ENCODE measurements at regions not wholly inside any gene's neighbourhood (a gene's known extent, or its start where the extent isn't known, plus 50 kb on each side); places are given as distances from the start of the nearest gene placed in this dataset.

DNA sequence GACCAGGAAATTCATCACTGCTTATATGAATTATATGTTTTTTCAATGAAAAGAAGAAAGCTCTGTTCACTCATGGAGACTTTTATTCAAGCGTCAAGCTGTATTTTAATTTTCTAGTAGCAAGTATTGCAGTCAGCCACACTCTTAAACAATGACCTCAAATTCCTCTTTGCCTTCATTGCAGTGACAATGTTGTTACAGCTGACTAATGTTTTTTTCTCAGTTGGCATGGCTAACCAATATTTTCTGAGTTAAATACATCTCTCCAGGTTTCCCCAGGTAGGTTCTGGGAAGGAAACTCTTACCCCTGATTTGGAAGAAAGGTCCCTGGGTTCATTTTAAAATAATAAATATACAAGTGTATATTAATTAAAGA is 241.5 kb downstream of the WDR11 start:
- 0 out of 2 replicates have a peak, but pooled peaks cover 1% of the 10 kb centered on the region for H3K9me3 ChIP-seq (replicated peaks)
- H3K4me3 ChIP-seq = no peak overlapping the region
- no peaks in the 10 kb centered on the region for H3K4me1 ChIP-seq (replicated peaks)
- no peak for DNase-seq (ENCODE audit: low read depth in 1 of 2, low spot score in 2 of 2)
- H3K27ac ChIP-seq = 0 out of 2 replicates have a peak overlapping the region, but pooled peaks have one; percentile 19
- no peaks in the 10 kb centered on the region for H3K27me3 ChIP-seq (replicated peaks)
- H3K36me3 ChIP-seq = no peaks in the 10 kb centered on the region

DNA sequence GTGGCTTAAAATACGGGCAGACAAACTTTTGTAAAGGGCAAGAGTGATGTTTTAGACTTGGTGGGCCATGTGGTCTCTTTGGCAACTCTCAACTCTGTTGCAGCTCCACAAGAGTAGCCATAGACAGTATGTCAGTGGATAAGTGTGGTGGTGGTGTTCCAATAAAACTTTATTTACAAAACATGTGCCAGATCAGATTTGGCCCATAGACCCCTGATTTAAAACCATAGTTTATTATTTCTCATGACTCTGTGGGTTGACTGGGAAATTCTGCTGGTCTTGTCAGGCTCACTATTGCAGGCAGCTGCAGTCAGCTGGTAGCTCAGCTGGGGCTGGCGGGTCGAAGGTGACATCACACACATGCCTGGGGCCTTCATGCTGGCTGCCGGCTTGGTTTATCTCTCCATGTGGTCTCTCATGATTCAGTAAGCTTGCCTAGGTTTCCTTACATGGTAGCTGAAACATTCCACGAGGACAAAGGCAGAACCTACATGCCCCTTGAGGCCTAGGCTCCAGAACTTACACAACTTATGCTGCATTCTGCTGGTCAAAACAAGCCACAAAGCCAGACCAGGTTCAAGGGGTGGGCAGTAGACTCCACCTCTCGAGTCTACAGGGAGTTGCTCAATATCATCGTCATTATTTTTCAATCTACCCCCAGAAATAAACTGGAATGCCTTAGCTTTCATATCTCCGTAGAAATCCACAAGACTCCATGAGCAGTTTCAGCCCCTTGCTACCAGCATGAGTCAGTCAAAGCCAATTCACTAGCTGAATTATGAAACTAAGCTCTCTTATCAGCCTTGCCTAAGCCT is 245.7 kb downstream of the WDR11 start:
- H3K4me1 ChIP-seq (replicated peaks) = no peaks in the 10 kb centered on the region
- peaks cover 6% of the 10 kb centered on the region for H3K9me3 ChIP-seq (replicated peaks)
- H3K27ac ChIP-seq = no peak overlapping the region
- H3K4me3 ChIP-seq = no peak overlapping the region
- H3K36me3 ChIP-seq = no peaks in the 10 kb centered on the region
- no peak for DNase-seq (ENCODE audit: low read depth in 1 of 2, low spot score in 2 of 2)
- H3K27me3 ChIP-seq (replicated peaks) = no peaks in the 10 kb centered on the region

DNA sequence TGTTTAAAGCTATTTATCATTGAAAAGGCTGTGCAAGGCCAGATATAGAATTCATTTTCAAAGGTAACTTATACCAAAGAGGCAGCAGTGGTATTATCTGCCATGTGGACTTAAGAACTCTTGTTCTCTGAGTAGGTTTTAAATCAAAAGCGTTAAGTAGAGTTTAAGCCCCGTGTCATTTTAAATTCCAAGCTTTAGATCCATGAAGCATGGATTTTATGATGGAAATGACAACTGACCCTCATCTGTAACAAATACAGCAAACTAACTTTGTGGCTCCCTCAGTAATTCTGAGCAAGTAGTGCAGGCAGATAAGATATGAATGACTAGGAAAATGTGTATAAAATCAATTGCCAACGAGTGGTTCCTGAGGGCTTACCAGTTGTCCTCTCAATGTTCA is 247.0 kb downstream of the WDR11 start:
- H3K27me3 ChIP-seq (replicated peaks) = no peaks in the 10 kb centered on the region
- no peaks in the 10 kb centered on the region for H3K36me3 ChIP-seq
- H3K9me3 ChIP-seq (replicated peaks) = peaks cover 6% of the 10 kb centered on the region
- DNase-seq (ENCODE audit: low read depth in 1 of 2, low spot score in 2 of 2) = no peak
- no peak overlapping the region for H3K4me3 ChIP-seq
- no peak overlapping the region for H3K27ac ChIP-seq
- no peaks in the 10 kb centered on the region for H3K4me1 ChIP-seq (replicated peaks)

DNA sequence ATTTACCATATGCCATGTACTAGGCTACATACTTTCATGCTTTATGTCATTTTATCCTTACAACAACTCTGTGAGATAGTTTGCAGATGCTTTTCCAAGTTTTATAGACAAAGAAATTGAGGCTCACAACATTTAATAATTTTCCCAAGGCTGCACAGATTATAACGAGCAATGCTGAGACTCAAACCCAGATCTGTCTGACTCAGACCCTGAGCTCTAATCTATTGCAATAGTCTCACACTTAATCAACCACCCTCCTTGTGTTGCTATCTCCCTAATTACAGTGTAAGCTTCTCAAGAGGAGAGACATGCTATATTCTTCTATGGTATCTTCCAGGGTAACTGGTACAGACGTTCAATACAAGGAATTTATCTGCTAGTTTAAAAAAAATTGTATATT is 247.6 kb downstream of the WDR11 start:
- Histone ChIP-seq H3K27ac (no peak overlapping the region), H3K27me3 (replicated peaks) (no peaks in the 10 kb centered on the region), H3K4me3 (no peak overlapping the region), H3K4me1 (replicated peaks) (no peaks in the 10 kb centered on the region), H3K9me3 (replicated peaks) (peaks cover 6% of the 10 kb centered on the region), H3K36me3 (no peaks in the 10 kb centered on the region)
- DNase-seq (ENCODE audit: low read depth in 1 of 2, low spot score in 2 of 2) = no peak

DNA sequence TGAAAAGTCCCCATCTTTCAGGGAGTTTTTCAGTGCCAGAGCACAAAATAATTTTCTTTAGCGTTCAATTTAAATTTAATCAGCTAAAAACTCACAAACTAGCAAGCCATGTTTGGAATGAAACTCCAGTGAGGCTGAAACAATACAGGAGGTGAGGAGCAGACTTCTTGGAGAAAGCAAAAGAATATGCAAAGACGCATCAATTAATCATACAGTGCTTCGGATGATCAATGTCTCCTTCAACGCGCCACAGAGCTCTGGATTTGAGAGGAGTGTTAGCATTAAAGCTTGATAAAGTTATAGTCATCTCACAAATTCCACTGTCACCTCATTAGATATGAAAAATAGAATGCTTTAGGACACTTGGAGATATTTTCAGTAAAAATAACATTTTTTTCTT is 248.0 kb downstream of the WDR11 start:
- no peak for DNase-seq (ENCODE audit: low read depth in 1 of 2, low spot score in 2 of 2)
- no peaks in the 10 kb centered on the region for H3K4me1 ChIP-seq (replicated peaks)

DNA sequence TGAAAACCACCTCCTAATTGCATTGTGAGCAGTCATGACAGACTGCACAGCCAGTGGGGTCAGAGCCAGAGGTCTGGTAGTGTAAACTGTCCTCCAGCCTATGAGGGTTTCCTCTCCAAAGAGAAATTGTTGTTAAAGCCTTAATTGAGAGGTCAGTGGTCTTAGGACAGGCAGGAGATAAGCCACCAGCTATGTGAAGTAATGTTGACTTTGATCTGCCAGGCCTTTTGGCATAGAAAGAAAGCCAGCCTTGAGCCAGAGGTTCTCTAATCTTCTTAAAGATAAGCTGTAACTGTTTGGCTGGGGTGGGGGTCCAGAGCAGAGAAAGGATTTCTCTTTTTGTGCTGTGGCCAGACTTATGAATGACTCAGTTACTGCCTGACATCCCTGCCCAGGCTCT is 248.4 kb downstream of the WDR11 start:
- peaks cover 6% of the 10 kb centered on the region for H3K9me3 ChIP-seq (replicated peaks)
- H3K4me1 ChIP-seq (replicated peaks) = no peaks in the 10 kb centered on the region
- H3K4me3 ChIP-seq = no peak overlapping the region
- no peak overlapping the region for H3K27ac ChIP-seq
- no peak for DNase-seq (ENCODE audit: low read depth in 1 of 2, low spot score in 2 of 2)
- no peaks in the 10 kb centered on the region for H3K36me3 ChIP-seq
- no peaks in the 10 kb centered on the region for H3K27me3 ChIP-seq (replicated peaks)

More for the DNA sequence above, 248.0 kb downstream of the WDR11 start:
- peaks cover 6% of the 10 kb centered on the region for H3K9me3 ChIP-seq (replicated peaks)
- H3K36me3 ChIP-seq = no peaks in the 10 kb centered on the region
- no peak overlapping the region for H3K4me3 ChIP-seq
- no peaks in the 10 kb centered on the region for H3K27me3 ChIP-seq (replicated peaks)
- no peak overlapping the region for H3K27ac ChIP-seq

DNA sequence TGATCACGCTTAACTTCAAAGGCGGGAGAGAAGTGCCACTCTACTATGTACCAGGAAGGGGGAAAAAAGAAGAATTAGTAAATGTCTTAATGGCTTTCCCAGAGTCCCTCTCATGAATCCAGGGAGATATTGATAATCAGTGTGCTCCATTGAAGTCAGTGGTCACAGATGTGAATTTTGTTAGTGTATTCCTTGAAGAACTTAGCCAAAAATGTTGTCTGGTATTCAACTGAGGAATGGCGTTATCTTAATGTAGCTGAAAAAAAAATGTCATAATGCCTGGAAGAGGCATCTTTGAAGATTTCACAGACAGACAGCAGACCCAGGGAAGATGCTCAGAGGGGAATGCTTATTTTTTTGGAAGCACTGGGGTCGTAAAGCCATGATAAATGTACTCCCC is 250.4 kb downstream of the WDR11 start:
- H3K36me3 ChIP-seq = no peaks in the 10 kb centered on the region
- no peak overlapping the region for H3K27ac ChIP-seq
- H3K4me1 ChIP-seq (replicated peaks) = no peaks in the 10 kb centered on the region
- peaks cover 6% of the 10 kb centered on the region for H3K9me3 ChIP-seq (replicated peaks)
- no peaks in the 10 kb centered on the region for H3K27me3 ChIP-seq (replicated peaks)
- DNase-seq (ENCODE audit: low read depth in 1 of 2, low spot score in 2 of 2) = no peak
- H3K4me3 ChIP-seq = no peak overlapping the region

DNA sequence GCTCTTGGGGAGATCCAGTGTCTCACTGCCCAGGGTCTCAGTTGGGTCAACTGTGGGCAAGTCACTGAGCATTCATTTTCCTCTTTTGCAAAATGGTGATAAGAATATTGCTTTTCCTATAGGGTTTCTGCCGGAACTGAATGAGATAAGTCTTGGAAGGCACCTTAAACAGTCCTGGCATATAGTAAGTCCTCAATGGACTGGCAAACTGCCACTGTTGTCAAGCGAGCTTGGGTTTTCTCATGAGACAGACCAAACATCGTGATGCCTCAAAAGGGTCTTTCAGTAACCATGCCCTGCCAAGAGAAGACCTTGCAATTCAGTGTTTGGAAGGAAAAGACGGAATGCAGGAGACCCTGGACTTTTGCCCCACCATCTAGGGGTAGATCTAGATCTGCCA is 251.5 kb downstream of the WDR11 start:
- Histone ChIP-seq H3K27me3 (replicated peaks) (no peaks in the 10 kb centered on the region), H3K9me3 (replicated peaks) (peaks cover 6% of the 10 kb centered on the region), H3K36me3 (no peaks in the 10 kb centered on the region), H3K4me1 (replicated peaks) (no peaks in the 10 kb centered on the region), H3K4me3 (no peak overlapping the region), H3K27ac (no peak overlapping the region)
- no peak for DNase-seq (ENCODE audit: low read depth in 1 of 2, low spot score in 2 of 2)

DNA sequence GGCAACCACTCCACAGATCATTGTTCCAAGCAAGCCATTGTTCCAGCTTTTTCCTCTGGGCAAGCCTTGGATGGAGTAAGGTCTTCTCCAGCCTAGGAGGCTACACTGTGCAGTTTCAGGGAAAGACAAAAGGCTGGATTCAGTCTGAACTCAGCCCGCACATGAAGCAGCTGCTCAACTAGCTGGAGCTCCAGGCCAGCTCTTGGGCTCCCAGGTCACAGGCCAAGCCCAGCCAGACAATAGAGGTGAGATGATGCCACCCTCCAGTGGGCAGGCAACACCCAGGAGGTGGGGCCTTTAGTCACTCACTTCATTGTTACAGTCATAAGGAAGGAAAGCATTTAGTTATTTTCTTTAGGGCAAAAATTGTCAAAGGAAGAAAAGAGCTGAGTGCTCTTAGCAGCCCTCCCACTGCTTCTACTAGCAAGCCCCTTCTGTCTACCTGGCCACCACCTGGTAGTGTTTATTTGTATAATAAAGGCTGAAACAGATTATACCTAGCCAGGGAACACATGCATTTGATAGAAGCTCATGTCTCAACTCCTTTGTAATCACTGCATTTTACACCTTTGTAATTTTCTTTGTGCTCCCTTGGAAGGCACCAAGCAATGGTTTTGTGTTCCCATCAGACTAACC is 253.4 kb downstream of the WDR11 start:
- DNase-seq (ENCODE audit: low read depth in 1 of 2, low spot score in 2 of 2) = no peak
- peaks cover 11% of the 10 kb centered on the region for H3K9me3 ChIP-seq (replicated peaks)
- no peak overlapping the region for H3K27ac ChIP-seq
- no peaks in the 10 kb centered on the region for H3K27me3 ChIP-seq (replicated peaks)
- no peaks in the 10 kb centered on the region for H3K4me1 ChIP-seq (replicated peaks)
- no peak overlapping the region for H3K4me3 ChIP-seq
- H3K36me3 ChIP-seq = no peaks in the 10 kb centered on the region

DNA sequence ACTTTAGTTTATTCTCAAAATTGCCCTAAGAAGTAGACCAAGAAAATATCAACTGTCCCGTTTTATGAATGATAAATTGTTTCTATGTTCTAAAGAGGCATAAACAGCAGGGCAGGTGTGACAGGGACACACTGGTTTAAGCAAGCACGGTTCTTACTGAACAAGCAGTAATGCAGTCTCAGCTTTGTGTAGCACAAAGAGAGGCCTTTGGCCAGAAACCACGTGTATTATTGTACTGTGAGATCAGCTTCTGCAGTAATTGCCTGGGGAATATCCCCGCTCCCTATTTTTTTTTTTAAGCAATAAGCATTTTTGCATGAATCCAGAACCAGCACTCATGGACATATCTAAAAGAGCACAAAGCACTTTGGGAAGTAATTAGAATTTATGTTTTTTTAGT is 255.4 kb downstream of the WDR11 start:
- no peaks in the 10 kb centered on the region for H3K36me3 ChIP-seq
- no peak overlapping the region for H3K4me3 ChIP-seq
- H3K27ac ChIP-seq = no peak overlapping the region
- no peaks in the 10 kb centered on the region for H3K27me3 ChIP-seq (replicated peaks)
- no peak for DNase-seq (ENCODE audit: low read depth in 1 of 2, low spot score in 2 of 2)
- H3K9me3 ChIP-seq (replicated peaks) = peaks cover 4% of the 10 kb centered on the region
- H3K4me1 ChIP-seq (replicated peaks) = no peaks in the 10 kb centered on the region

DNA sequence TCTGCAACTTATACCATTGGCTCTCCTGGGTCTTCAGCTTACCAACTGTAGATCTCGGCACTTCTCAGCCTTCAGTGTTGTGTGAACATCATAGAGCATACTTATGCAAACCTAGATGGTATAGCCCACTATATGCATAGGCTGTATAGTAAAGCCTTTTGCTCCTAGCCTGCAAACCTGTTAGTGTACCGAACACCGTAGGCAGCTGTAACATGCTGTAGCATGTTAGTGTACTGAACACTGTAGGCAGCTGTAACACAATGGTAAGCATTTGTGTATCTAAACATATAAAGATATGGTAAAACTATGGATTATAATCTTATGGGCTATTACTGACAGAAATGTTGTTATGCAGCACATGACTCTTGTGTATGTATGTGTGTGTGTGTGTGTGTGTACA is 256.9 kb downstream of the WDR11 start:
- DNase-seq (ENCODE audit: low read depth in 1 of 2, low spot score in 2 of 2) = no peak
- Histone ChIP-seq H3K36me3 (no peaks in the 10 kb centered on the region), H3K4me3 (no peak overlapping the region), H3K27me3 (replicated peaks) (no peaks in the 10 kb centered on the region), H3K27ac (no peak overlapping the region), H3K4me1 (replicated peaks) (no peaks in the 10 kb centered on the region), H3K9me3 (replicated peaks) (peaks cover 4% of the 10 kb centered on the region)

DNA sequence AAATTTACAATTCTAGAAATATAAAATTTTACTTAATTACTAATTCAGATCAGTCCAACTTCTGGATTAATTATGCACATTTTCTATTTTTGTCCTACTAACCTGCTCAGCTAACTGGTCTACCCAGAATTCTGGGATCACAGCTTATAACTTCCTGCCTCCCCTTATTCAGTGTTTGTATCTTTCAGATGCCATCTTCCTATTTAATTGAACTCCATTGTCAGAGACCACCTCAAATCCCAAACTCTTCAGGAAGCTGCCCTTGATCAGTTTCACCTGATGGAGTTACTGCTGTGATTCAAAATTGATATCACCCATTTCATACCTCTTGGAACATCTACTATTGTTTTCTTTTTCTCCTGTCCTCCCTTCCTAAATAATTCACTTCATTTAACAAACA is 259.2 kb downstream of the WDR11 start:
- Histone ChIP-seq H3K4me3 (no peak overlapping the region), H3K36me3 (no peaks in the 10 kb centered on the region), H3K4me1 (replicated peaks) (no peaks in the 10 kb centered on the region), H3K9me3 (replicated peaks) (peaks cover 4% of the 10 kb centered on the region), H3K27me3 (replicated peaks) (no peaks in the 10 kb centered on the region), H3K27ac (no peak overlapping the region)
- no peak for DNase-seq (ENCODE audit: low read depth in 1 of 2, low spot score in 2 of 2)

DNA sequence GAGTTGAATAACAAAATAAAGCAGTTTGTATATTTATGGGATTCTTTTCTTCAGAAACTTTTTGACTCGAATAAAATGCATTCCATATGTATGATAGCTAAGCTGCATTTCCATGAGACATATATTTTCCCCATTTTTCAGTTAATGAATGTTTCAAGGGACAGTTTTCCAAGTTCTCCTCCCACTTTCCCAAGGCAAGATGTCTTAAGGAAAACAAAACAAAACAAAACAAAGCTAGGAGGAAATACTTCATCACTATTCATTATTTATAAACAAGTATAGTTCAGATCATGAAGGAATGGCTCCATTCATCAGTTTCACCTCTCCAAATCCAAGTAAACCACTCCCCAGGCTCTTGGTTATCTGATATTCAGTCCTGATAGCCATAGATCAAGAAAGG is 261.0 kb downstream of the WDR11 start:
- H3K36me3 ChIP-seq = no peaks in the 10 kb centered on the region
- no peak for DNase-seq (ENCODE audit: low read depth in 1 of 2, low spot score in 2 of 2)
- H3K4me1 ChIP-seq (replicated peaks) = no peaks in the 10 kb centered on the region
- peaks cover 11% of the 10 kb centered on the region; the same call in 1 of the 2 replicates for H3K9me3 ChIP-seq (replicated peaks)
- H3K4me3 ChIP-seq = no peak overlapping the region
- H3K27me3 ChIP-seq (replicated peaks) = no peaks in the 10 kb centered on the region
- H3K27ac ChIP-seq = no peak overlapping the region

DNA sequence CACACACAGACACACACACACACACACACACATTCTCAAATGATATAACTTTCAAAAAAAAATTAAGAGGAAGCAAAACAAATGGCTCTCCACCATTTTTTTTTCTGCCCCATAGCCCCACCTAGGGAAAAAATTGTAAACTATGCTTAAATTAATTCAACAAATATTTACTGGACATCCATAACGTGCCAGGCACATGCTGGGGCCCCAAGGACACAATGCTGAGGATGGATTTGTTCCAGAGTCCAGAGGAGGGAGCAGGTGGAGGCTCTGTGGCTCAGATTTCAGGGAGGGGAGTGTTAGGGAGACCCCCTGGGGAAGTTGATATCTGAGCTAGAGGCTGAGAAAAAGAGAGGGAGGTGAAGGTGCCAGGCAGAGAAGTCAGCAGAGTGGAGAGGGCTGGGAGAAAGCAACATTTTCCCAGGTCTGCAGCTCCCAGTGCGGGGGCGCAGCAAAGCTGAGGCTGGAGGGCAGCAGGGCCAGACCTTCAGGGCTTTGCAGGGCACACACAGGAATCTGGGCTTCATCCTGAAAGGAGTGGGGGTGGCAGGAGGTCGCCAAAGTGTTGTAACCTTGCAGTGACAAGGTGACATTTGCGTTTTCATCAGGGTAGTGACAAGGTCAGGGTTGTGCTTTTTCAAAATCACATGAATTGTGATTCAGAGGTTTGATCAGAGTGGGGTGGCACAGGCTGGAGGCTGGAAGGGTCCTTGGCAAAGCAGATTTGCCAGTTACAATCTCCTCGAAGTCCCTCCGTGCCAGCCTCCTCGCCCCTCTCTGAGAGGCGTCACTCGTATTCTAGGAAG is 261.6 kb downstream of the WDR11 start:
- Histone ChIP-seq H3K4me3 (no peak overlapping the region), H3K27me3 (replicated peaks) (no peaks in the 10 kb centered on the region), H3K27ac (no peak overlapping the region), H3K4me1 (replicated peaks) (no peaks in the 10 kb centered on the region), H3K36me3 (no peaks in the 10 kb centered on the region), H3K9me3 (replicated peaks) (peaks cover 11% of the 10 kb centered on the region; the same call in 1 of the 2 replicates)
- no peak for DNase-seq (ENCODE audit: low read depth in 1 of 2, low spot score in 2 of 2)

All from SJSA1 (cell line).